HepG2 (cell line): ENCODE measurements at regions not wholly inside any gene's neighbourhood (a gene's known extent, or its start where the extent isn't known, plus 50 kb on each side); places are given as distances from the start of the nearest gene placed in this dataset.

Experiments used
- ATAC-seq: fragments of 200-7000 bp; cut with Tn5 transposase; 3 replicates; pipeline ENCODE4 v1.9.1; 2020; ENCODE audit warnings: mild to moderate bottlenecking, moderate library complexity
- BruUV-seq: library from RNA; stranded (reverse); fragments of 400-500 nt; replicated peaks from 2 replicates; lab custom pipeline; 2021; lab: Mats Ljungman, UMichigan
- CTCF ChIA-PET: fragments of 300-600 bp; formaldehyde crosslinking; extraction: SDS; loops from one replicate; lab custom pipeline; 2021; ENCODE audit warnings: low total read pairs, inconsistent platforms, low intra/inter-chr PET ratio; lab: Yijun Ruan, JAX
- POLR2A ChIA-PET: fragments of 350-600 bp; sonication (Branson Sonifier 250); formaldehyde crosslinking; loops from one replicate; lab custom pipeline; 2020; ENCODE audit warnings: antibody characterized with exemption, inconsistent platforms; lab: Yijun Ruan, JAX
- DNase-seq: peaks from one replicate; pipeline ENCODE4 v3.0.0-alpha.2; 2015; ENCODE audit warnings: low spot score
- FAIRE-seq: peaks from 3 replicates; lab custom pipeline; 2011; peaks lifted over from hg19 to GRCh38; lab: Jason Lieb, UNC
- H2AFZ ChIP-seq: one replicate; pipeline ENCODE4 v1.6.1; 2011; ENCODE audit warnings: low read length, inconsistent platforms
- H3K27ac ChIP-seq: fragments of 300-600 bp; 3 replicates; pipeline ENCODE4 v1.8.0; 2011; ENCODE audit warnings: mixed run types, mild to moderate bottlenecking, mixed read lengths, low read length, inconsistent platforms; ENCODE audit not compliant: insufficient read depth; ENCODE audit errors: extremely low read length
- H3K27me3 ChIP-seq, 2 experiments: fragments of 200-600 bp in 1 of 2; 2 replicates in 1 of 2; 3 replicates in 1 of 2; pipeline versions ENCODE4 v1.6.0 to v1.8.0; 2011; ENCODE audit warnings: low read length in 2 of 2, mild to moderate bottlenecking in 2 of 2, moderate library complexity in 2 of 2, inconsistent platforms in 1 of 2; ENCODE audit not compliant: insufficient read depth in 2 of 2, control insufficient read depth in 1 of 2
- H3K36me3 ChIP-seq, 2 experiments: fragments of 200-600 bp in 1 of 2; replicated peaks in 1 of 2; 2 replicates in 1 of 2; 3 replicates in 1 of 2; pipeline versions ENCODE4 v1.5.1 to v1.8.0; 2011; ENCODE audit warnings: low read length in 2 of 2, inconsistent platforms in 1 of 2; ENCODE audit not compliant: insufficient read depth in 2 of 2, control insufficient read depth in 1 of 2
- H3K4me1 ChIP-seq: 2 replicates; pipeline ENCODE4 v1.5.1; 2012; ENCODE audit warnings: low read length, inconsistent platforms; ENCODE audit not compliant: insufficient read depth
- H3K4me2 ChIP-seq: 2 replicates; pipeline ENCODE4 v1.6.0; 2011; ENCODE audit warnings: low read depth, low read length, inconsistent platforms
- H3K4me3 ChIP-seq, 3 experiments: fragments of 200-600 bp in 1 of 3; sonication (generic), shearing (Covaris generic) in 1 of 3; replicated peaks in 1 of 3; 2 replicates each; pipeline ENCODE4 v1.5.1; 2011 to 2016; ENCODE audit warnings: low read length in 3 of 3, inconsistent platforms in 2 of 3, low read depth in 2 of 3, mild to moderate bottlenecking in 2 of 3, control low read depth in 1 of 3, mixed read lengths in 1 of 3; ENCODE audit not compliant: insufficient read depth in 1 of 3
- H3K79me2 ChIP-seq: one replicate; pipeline ENCODE4 v1.6.1; 2011; ENCODE audit warnings: low read length, inconsistent platforms; ENCODE audit not compliant: insufficient read depth
- H3K9ac ChIP-seq: 2 replicates; pipeline ENCODE4 v1.6.0; 2011; ENCODE audit warnings: mild to moderate bottlenecking, low read depth, low read length, inconsistent platforms; ENCODE audit not compliant: insufficient read depth
- H3K9me3 ChIP-seq: 2 replicates; pipeline ENCODE4 v1.5.1; 2012; ENCODE audit warnings: mild to moderate bottlenecking, low read length
- H4K20me1 ChIP-seq: 2 replicates; pipeline ENCODE4 v1.6.0; 2011; ENCODE audit warnings: inconsistent platforms, mild to moderate bottlenecking, low read length, moderate library complexity; ENCODE audit not compliant: insufficient read depth
- CBX5 ChIP-seq: sonication (generic); formaldehyde crosslinking; IDR thresholded peaks from 2 replicates; pipeline ENCODE4 v1.4.0; 2020; ENCODE audit warnings: missing genetic modification reagents, borderline replicate concordance
- GTF3A ChIP-seq: sonication (generic); formaldehyde crosslinking; conservative IDR thresholded peaks from 2 replicates; pipeline ENCODE4 v1.4.0; 2020; ENCODE audit warnings: mild to moderate bottlenecking, missing genetic modification reagents
- KAT2B ChIP-seq: fragments of 150-350 bp; IDR thresholded peaks from 2 replicates; pipeline ENCODE4 v1.6.1; 2014; ENCODE audit warnings: low read depth, low read length, borderline replicate concordance
- MEIS1 ChIP-seq: sonication (generic); formaldehyde crosslinking; IDR thresholded peaks from 2 replicates; pipeline ENCODE4 v1.9.0; 2021; ENCODE audit warnings: mild to moderate bottlenecking, missing genetic modification reagents, moderate library complexity, borderline replicate concordance
- NR2C2 ChIP-seq: sonication (generic); formaldehyde crosslinking; IDR thresholded peaks from 2 replicates; pipeline ENCODE4 v1.4.0; 2020; ENCODE audit warnings: missing genetic modification reagents, mild to moderate bottlenecking, moderate library complexity, borderline replicate concordance
- RFX5 ChIP-seq: IDR thresholded peaks from 2 replicates; pipeline ENCODE4 v1.6.1; 2011; ENCODE audit warnings: low read depth, low read length, improper control_type of control experiment
- SOX13 ChIP-seq, 3 experiments: fragments of 450-650 bp in 1 of 3; sonication (generic) in 1 of 3; formaldehyde crosslinking in 1 of 3; IDR thresholded peaks in 2 of 3; conservative IDR thresholded peaks in 1 of 3; 2 replicates each; pipeline versions ENCODE4 v1.5.0 to v1.6.1; 2016 to 2020; ENCODE audit warnings: antibody characterized with exemption in 1 of 3, mild to moderate bottlenecking in 1 of 3, missing compliant biosample characterization in 1 of 3, missing genetic modification reagents in 1 of 3, moderate library complexity in 1 of 3
- STAT5B ChIP-seq: sonication (generic); formaldehyde crosslinking; IDR thresholded peaks from 2 replicates; pipeline ENCODE4 v1.4.0; 2020; ENCODE audit warnings: missing genetic modification reagents
- TCF12 ChIP-seq, 2 experiments: fragments of 450-650 bp in 1 of 2; sonication (generic) in 1 of 2; formaldehyde crosslinking in 1 of 2; IDR thresholded peaks; 2 replicates each; pipeline versions ENCODE4 v1.6.1 to v1.8.0; 2017 to 2022; ENCODE audit warnings: antibody characterized with exemption in 1 of 2, mild to moderate bottlenecking in 1 of 2, missing genetic modification reagents in 1 of 2, moderate library complexity in 1 of 2
- THYN1 ChIP-seq: sonication (generic); formaldehyde crosslinking; IDR thresholded peaks from 2 replicates; pipeline ENCODE4 v1.8.1; 2023; ENCODE audit warnings: low read depth, mild to moderate bottlenecking, moderate library complexity, missing genetic modification reagents, borderline replicate concordance
- TOPORS ChIP-seq: sonication (generic); formaldehyde crosslinking; IDR thresholded peaks from 2 replicates; pipeline ENCODE4 v1.8.0; 2023; ENCODE audit warnings: mild to moderate bottlenecking, missing genetic modification reagents
- ZBTB21 ChIP-seq: sonication (generic); formaldehyde crosslinking; IDR thresholded peaks from 2 replicates; pipeline ENCODE4 v1.4.0; 2020; ENCODE audit warnings: missing genetic modification reagents
- ZNF672 ChIP-seq: sonication (generic); formaldehyde crosslinking; IDR thresholded peaks from 2 replicates; pipeline ENCODE4 v1.8.1; 2022; ENCODE audit warnings: missing genetic modification reagents
- ZNF761 ChIP-seq: sonication (generic); formaldehyde crosslinking; conservative IDR thresholded peaks from 2 replicates; pipeline ENCODE4 v1.4.0; 2020; ENCODE audit warnings: mild to moderate bottlenecking, missing genetic modification reagents
- in situ Hi-C: cut with HindIII; loops from 2 replicates; pipeline ENCODE4 v1.10.0; 2017; ENCODE audit warnings: low pct_unique_long_range_greater_than_20kb; ENCODE audit not compliant: extremely low pct_ligation_motif_present
- intact Hi-C: fragments of 100-400 bp; cut with micrococcal nuclease; formaldehyde crosslinking; loops from one replicate; pipeline ENCODE4 v1.10.0; 2022; ENCODE audit not compliant: unreplicated experiment
- TF ChIP-seq, protein P1 (sequence below): sonication (generic); formaldehyde crosslinking; conservative IDR thresholded peaks from 2 replicates; pipeline ENCODE4 v1.4.0; 2020; ENCODE audit warnings: missing genetic modification reagents
- TF ChIP-seq, protein P2 (sequence below): sonication (generic); formaldehyde crosslinking; IDR thresholded peaks from 2 replicates; pipeline ENCODE4 v1.5.0; 2020; ENCODE audit warnings: missing genetic modification reagents
- TF ChIP-seq, protein P3 (sequence below): IDR thresholded peaks from 2 replicates; pipeline ENCODE4 v1.6.1; 2016; ENCODE audit warnings: missing compliant biosample characterization, missing genetic modification reagents, borderline replicate concordance
- TF ChIP-seq, protein P4 (sequence below): sonication (generic); formaldehyde crosslinking; IDR thresholded peaks from 2 replicates; pipeline ENCODE4 v1.8.0; 2022; ENCODE audit warnings: mild to moderate bottlenecking, missing genetic modification reagents; ENCODE audit not compliant: insufficient replicate concordance

DNA sequence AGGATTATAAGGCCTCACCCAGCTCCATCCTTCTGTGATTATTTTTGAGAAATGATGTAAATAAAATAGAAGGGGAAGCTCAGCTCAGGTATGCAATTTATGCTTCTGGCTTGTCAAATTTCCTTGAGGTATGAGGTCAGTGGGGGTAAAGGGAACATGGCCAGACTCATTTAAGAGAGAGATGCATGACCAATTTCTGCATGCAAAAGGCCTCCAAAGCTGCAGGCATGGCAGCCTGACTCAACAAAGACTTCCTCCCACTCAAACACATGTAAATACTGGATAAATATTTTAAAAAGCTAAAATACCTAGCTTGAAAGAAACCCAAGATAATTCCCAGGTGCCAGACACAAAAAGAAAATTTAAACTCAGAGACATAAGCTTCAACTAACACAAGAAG, 101.4 kb upstream of the SLC1A3 start:
- no TSS peak for BruUV-seq
- peaks cover 7% of the 10 kb centered on the region; the same call in 1 of the 2 replicates for H3K4me1 ChIP-seq
- intact Hi-C loops (loop anchor here (10.0 kb wide), 1 partner anchor 430 kb away; no protein-coding TSS in a partner anchor), in situ Hi-C loops (loop anchor here (25.0 kb wide), 1 partner anchor 243 kb away; no protein-coding TSS in a partner anchor)
- no peaks in the 10 kb centered on the region for H3K36me3 ChIP-seq
- H3K4me2 ChIP-seq, result no peak overlapping the region
- ChIA-PET CTCF (interaction anchor here (1.7 kb wide), 1 partner anchor 91 kb away, joined by 5 read pairs; no protein-coding TSS in a partner anchor), POLR2A (no interaction called here)
- H2AFZ ChIP-seq, result no peak overlapping the region
- H3K9ac ChIP-seq, result no peak overlapping the region
- no peak for DNase-seq
- no peaks in the 10 kb centered on the region for H3K9me3 ChIP-seq
- FAIRE-seq, result no peak
- no peaks in the 10 kb centered on the region for H3K79me2 ChIP-seq
- no peaks in the 10 kb centered on the region for H4K20me1 ChIP-seq
- H3K4me3 ChIP-seq, result no peak overlapping the region
- H3K27me3 ChIP-seq, result no peaks in the 10 kb centered on the region
- no peak overlapping the region for H3K27ac ChIP-seq
- ATAC-seq, result no peak
- no peak for TF ChIP-seq TCF12 (IDR thresholded peaks at IDR 0.05)
- TF ChIP-seq TCF12 (CRISPR knock-in tag; IDR thresholded peaks at IDR 0.05), result no peak
- TF ChIP-seq NR2C2 (CRISPR knock-in tag), result no peak
- no peak for TF ChIP-seq ZNF672 (CRISPR knock-in tag)
- TF ChIP-seq TOPORS (CRISPR knock-in tag), result no peak
- TF ChIP-seq RFX5, result no peak
- TF ChIP-seq, protein P1, sequence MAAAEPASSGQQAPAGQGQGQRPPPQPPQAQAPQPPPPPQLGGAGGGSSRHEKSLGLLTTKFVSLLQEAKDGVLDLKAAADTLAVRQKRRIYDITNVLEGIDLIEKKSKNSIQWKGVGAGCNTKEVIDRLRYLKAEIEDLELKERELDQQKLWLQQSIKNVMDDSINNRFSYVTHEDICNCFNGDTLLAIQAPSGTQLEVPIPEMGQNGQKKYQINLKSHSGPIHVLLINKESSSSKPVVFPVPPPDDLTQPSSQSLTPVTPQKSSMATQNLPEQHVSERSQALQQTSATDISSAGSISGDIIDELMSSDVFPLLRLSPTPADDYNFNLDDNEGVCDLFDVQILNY, result no peak
- no peak for TF ChIP-seq ZNF761 (CRISPR knock-in tag)
- no peak for TF ChIP-seq STAT5B
- TF ChIP-seq, protein P2, sequence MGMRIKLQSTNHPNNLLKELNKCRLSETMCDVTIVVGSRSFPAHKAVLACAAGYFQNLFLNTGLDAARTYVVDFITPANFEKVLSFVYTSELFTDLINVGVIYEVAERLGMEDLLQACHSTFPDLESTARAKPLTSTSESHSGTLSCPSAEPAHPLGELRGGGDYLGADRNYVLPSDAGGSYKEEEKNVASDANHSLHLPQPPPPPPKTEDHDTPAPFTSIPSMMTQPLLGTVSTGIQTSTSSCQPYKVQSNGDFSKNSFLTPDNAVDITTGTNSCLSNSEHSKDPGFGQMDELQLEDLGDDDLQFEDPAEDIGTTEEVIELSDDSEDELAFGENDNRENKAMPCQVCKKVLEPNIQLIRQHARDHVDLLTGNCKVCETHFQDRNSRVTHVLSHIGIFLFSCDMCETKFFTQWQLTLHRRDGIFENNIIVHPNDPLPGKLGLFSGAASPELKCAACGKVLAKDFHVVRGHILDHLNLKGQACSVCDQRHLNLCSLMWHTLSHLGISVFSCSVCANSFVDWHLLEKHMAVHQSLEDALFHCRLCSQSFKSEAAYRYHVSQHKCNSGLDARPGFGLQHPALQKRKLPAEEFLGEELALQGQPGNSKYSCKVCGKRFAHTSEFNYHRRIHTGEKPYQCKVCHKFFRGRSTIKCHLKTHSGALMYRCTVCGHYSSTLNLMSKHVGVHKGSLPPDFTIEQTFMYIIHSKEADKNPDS (CRISPR knock-in tag), result no peak
- no peak for TF ChIP-seq THYN1 (CRISPR knock-in tag)
- no peak for TF ChIP-seq GTF3A
- TF ChIP-seq MEIS1 (CRISPR knock-in tag), result no peak
- no peak for TF ChIP-seq CBX5 (CRISPR knock-in tag)
- TF ChIP-seq, protein P3, sequence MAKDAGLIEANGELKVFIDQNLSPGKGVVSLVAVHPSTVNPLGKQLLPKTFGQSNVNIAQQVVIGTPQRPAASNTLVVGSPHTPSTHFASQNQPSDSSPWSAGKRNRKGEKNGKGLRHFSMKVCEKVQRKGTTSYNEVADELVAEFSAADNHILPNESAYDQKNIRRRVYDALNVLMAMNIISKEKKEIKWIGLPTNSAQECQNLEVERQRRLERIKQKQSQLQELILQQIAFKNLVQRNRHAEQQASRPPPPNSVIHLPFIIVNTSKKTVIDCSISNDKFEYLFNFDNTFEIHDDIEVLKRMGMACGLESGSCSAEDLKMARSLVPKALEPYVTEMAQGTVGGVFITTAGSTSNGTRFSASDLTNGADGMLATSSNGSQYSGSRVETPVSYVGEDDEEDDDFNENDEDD (CRISPR knock-in tag), result no peak
- no peak for TF ChIP-seq SOX13 (IDR thresholded peaks at IDR 0.05)
- TF ChIP-seq SOX13 (CRISPR knock-in tag; conservative IDR thresholded peaks at IDR 0.05 in 1 of 2, IDR thresholded peaks at IDR 0.05 in 1 of 2), result no peak
- TF ChIP-seq ZBTB21, result no peak
- TF ChIP-seq KAT2B, result no peak
- TF ChIP-seq, protein P4, sequence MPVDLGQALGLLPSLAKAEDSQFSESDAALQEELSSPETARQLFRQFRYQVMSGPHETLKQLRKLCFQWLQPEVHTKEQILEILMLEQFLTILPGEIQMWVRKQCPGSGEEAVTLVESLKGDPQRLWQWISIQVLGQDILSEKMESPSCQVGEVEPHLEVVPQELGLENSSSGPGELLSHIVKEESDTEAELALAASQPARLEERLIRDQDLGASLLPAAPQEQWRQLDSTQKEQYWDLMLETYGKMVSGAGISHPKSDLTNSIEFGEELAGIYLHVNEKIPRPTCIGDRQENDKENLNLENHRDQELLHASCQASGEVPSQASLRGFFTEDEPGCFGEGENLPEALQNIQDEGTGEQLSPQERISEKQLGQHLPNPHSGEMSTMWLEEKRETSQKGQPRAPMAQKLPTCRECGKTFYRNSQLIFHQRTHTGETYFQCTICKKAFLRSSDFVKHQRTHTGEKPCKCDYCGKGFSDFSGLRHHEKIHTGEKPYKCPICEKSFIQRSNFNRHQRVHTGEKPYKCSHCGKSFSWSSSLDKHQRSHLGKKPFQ (CRISPR knock-in tag), result no peak
